ENCODE measurements at regions not wholly inside any gene's neighbourhood (a gene's known extent, or its start where the extent isn't known, plus 50 kb on each side); places are given as distances from the start of the nearest gene placed in this dataset.

- TF ChIP-seq CTCF (IDR thresholded peaks at IDR 0.05; ENCODE audit: low read depth, low read length) (no peak), POLR2A (IDR thresholded peaks at IDR 0.05; ENCODE audit: extremely low read depth, insufficient read length) (no peak)
Measured at GRCh38 chr12:131478468-131478867, 232.4 kb upstream of the SFSWAP start.

Measured in NB4 (cell line).